Esophagus squamous epithelium (tissue), 4 donors: ENCODE measurements at regions not wholly inside any gene's neighbourhood (a gene's known extent, or its start where the extent isn't known, plus 50 kb on each side); places are given as distances from the start of the nearest gene placed in this dataset.

ENCODE experiments used
- POLR2A ChIP-seq, 4 donors: fragments of 450-650 bp; IDR thresholded peaks; one replicate each; pipeline ENCODE4 v1.6.1; 2017; ENCODE audit warnings: antibody characterized with exemption in 4 of 4, mild to moderate bottlenecking in 4 of 4, moderate library complexity in 3 of 4
- TF ChIP-seq, protein P1 (sequence below), 6 experiments: fragments of 450-650 bp in 4 of 6; fragments of 200-600 bp in 2 of 6; sonication (generic) in 2 of 6; IDR thresholded peaks; one replicate each; pipeline ENCODE4 v1.5.1; 2016 to 2019; ENCODE audit warnings: antibody characterized with exemption in 6 of 6, mild to moderate bottlenecking in 4 of 6, moderate library complexity in 4 of 6

GRCh38 chr9:80066931-80067330 lies 495.2 kb downstream of the TLE4 start:
- TF ChIP-seq, protein P1, sequence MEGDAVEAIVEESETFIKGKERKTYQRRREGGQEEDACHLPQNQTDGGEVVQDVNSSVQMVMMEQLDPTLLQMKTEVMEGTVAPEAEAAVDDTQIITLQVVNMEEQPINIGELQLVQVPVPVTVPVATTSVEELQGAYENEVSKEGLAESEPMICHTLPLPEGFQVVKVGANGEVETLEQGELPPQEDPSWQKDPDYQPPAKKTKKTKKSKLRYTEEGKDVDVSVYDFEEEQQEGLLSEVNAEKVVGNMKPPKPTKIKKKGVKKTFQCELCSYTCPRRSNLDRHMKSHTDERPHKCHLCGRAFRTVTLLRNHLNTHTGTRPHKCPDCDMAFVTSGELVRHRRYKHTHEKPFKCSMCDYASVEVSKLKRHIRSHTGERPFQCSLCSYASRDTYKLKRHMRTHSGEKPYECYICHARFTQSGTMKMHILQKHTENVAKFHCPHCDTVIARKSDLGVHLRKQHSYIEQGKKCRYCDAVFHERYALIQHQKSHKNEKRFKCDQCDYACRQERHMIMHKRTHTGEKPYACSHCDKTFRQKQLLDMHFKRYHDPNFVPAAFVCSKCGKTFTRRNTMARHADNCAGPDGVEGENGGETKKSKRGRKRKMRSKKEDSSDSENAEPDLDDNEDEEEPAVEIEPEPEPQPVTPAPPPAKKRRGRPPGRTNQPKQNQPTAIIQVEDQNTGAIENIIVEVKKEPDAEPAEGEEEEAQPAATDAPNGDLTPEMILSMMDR (IDR thresholded peaks at IDR 0.05), result no peak
- TF ChIP-seq POLR2A (IDR thresholded peaks at IDR 0.05), result no peak
